ENCODE measurements at regions not wholly inside any gene's neighbourhood (a gene's known extent, or its start where the extent isn't known, plus 50 kb on each side); places are given as distances from the start of the nearest gene placed in this dataset.

- Mint-ChIP-seq H3K27me3 (no peaks in the 10 kb centered on the region), H3K36me3 (no peaks in the 10 kb centered on the region), H3K9me3 (peaks cover 5% of the 10 kb centered on the region), H3K4me1 (ENCODE audit: low read depth) (no peaks in the 10 kb centered on the region), H3K27ac (no peak overlapping the region), H3K4me3 (no peak overlapping the region)
- ChIA-PET CTCF (no interaction called here), POLR2A (no interaction called here)
- DNase-seq: no peak
- intact Hi-C loops (cut with micrococcal nuclease): no loop called here
Measured at GRCh38 chr20:16104783-16105182, 468.5 kb downstream of the KIF16B start.
